ENCODE measurements at regions not wholly inside any gene's neighbourhood (a gene's known extent, or its start where the extent isn't known, plus 50 kb on each side); places are given as distances from the start of the nearest gene placed in this dataset.

GRCh38 chrX:10897768-10898167 is 213.4 kb upstream of the HCCS start:
- POLR2A ChIA-PET = no interaction called here
- H3K4me3 Mint-ChIP-seq = no peak overlapping the region

DNA sequence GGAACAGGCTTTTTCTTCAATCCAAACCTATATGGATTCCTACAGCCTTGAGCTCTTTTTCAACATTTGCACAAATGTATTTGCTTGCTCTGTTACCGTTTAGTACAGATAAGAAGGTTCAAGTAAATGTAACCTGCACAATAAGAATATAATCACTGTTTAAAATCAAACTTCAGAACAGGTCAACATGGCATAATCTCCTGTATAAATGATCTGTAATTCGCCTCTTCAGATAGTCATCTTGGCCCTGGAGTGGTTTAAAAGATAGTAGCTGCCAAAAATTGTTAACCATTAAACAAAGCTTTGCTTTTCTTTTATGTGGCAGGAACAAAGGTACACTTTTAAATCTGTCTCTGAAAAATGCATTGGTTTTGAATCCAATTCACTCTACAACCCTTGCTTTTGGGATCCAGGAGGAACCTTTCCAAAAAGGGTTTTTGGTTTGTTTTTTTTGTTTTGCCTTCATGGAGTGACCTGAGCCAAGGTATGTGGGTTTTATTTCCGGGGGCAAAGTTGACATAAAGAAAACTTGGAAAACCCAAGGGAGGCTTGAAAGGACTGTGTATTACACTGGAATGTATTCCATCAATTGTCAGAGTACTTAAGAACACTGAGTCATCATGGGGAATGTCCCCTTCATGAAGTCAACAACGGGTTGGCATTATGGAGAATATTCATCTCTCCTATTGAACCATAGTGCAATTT is 210.4 kb upstream of the HCCS start:
- intact Hi-C loops (cut with micrococcal nuclease) = no loop called here
- ChIA-PET POLR2A (no interaction called here), CTCF (no interaction called here)
- ATAC-seq (ENCODE audit: low read depth) (no peak), DNase-seq (no peak)
- Mint-ChIP-seq H3K27me3 (no peaks in the 10 kb centered on the region), H3K27ac (no peak overlapping the region), H3K36me3 (ENCODE audit: low read depth) (no peaks in the 10 kb centered on the region), H3K4me1 (no peaks in the 10 kb centered on the region), H3K9me3 (no peaks in the 10 kb centered on the region), H3K4me3 (no peak overlapping the region)
- no peak for TF ChIP-seq CTCF (IDR thresholded peaks at IDR 0.05)

More at GRCh38 chrX:10897768-10898167, 213.4 kb upstream of the HCCS start:
- DNase-seq = no peak
- no peaks in the 10 kb centered on the region for H3K36me3 Mint-ChIP-seq (ENCODE audit: low read depth)
- intact Hi-C loops (cut with micrococcal nuclease) = no loop called here
- CTCF ChIA-PET = no interaction called here
- H3K4me1 Mint-ChIP-seq = no peaks in the 10 kb centered on the region
- no peak overlapping the region for H3K27ac Mint-ChIP-seq
- H3K9me3 Mint-ChIP-seq = no peaks in the 10 kb centered on the region
- TF ChIP-seq CTCF (IDR thresholded peaks at IDR 0.05) = no peak
- no peaks in the 10 kb centered on the region for H3K27me3 Mint-ChIP-seq
- ATAC-seq (ENCODE audit: low read depth) = no peak

GRCh38 chrX:10901290-10901633 is 209.9 kb upstream of the HCCS start:
- Mint-ChIP-seq H3K4me1 (no peaks in the 10 kb centered on the region), H3K27ac (no peak overlapping the region), H3K9me3 (no peaks in the 10 kb centered on the region), H3K27me3 (no peaks in the 10 kb centered on the region), H3K36me3 (ENCODE audit: low read depth) (no peaks in the 10 kb centered on the region), H3K4me3 (no peak overlapping the region)
- intact Hi-C loops (cut with micrococcal nuclease) = no loop called here
- TF ChIP-seq CTCF (IDR thresholded peaks at IDR 0.05) = no peak
- no peak for ATAC-seq (ENCODE audit: low read depth)
- DNase-seq = no peak
- CTCF ChIA-PET = no interaction called here
- POLR2A ChIA-PET = no interaction called here

GRCh38 chrX:10902001-10902400 is 209.1 kb upstream of the HCCS start:
- ChIA-PET POLR2A (no interaction called here), CTCF (no interaction called here)
- H3K27me3 Mint-ChIP-seq = no peaks in the 10 kb centered on the region
- H3K4me1 Mint-ChIP-seq = no peaks in the 10 kb centered on the region
- no peak for TF ChIP-seq CTCF (IDR thresholded peaks at IDR 0.05)
- H3K27ac Mint-ChIP-seq = no peak overlapping the region
- no peaks in the 10 kb centered on the region for H3K36me3 Mint-ChIP-seq (ENCODE audit: low read depth)
- no peak overlapping the region for H3K4me3 Mint-ChIP-seq
- no peak for ATAC-seq (ENCODE audit: low read depth)
- H3K9me3 Mint-ChIP-seq = peaks cover under 1% of the 10 kb centered on the region
- intact Hi-C loops (cut with micrococcal nuclease) = no loop called here
- DNase-seq = no peak

GRCh38 chrX:10903523-10903922 is 207.6 kb upstream of the HCCS start:
- Mint-ChIP-seq H3K36me3 (ENCODE audit: low read depth) (no peaks in the 10 kb centered on the region), H3K27ac (no peak overlapping the region), H3K4me1 (no peaks in the 10 kb centered on the region), H3K27me3 (no peaks in the 10 kb centered on the region), H3K9me3 (peaks cover 5% of the 10 kb centered on the region), H3K4me3 (no peak overlapping the region)
- intact Hi-C loops (cut with micrococcal nuclease) = no loop called here
- no peak for TF ChIP-seq CTCF (IDR thresholded peaks at IDR 0.05)
- DNase-seq (no peak), ATAC-seq (ENCODE audit: low read depth) (no peak)
- CTCF ChIA-PET = no interaction called here
- POLR2A ChIA-PET = no interaction called here
